HG03354 (cell line): ENCODE measurements at regions not wholly inside any gene's neighbourhood (a gene's known extent, or its start where the extent isn't known, plus 50 kb on each side); places are given as distances from the start of the nearest gene placed in this dataset.
"Not testable (repeated sequence)": the region's sequence is repeated elsewhere in the genome, so short reads cannot be mapped to it uniquely, and the experiment has no call there.

Experiments used
- ATAC-seq: cut with Tn5 transposase; IDR thresholded peaks from one replicate; pipeline ENCODE4 v1.9.1; 2021; ENCODE audit warnings: mild to moderate bottlenecking; ENCODE audit not compliant: unreplicated experiment, poor library complexity, severe bottlenecking

DNA sequence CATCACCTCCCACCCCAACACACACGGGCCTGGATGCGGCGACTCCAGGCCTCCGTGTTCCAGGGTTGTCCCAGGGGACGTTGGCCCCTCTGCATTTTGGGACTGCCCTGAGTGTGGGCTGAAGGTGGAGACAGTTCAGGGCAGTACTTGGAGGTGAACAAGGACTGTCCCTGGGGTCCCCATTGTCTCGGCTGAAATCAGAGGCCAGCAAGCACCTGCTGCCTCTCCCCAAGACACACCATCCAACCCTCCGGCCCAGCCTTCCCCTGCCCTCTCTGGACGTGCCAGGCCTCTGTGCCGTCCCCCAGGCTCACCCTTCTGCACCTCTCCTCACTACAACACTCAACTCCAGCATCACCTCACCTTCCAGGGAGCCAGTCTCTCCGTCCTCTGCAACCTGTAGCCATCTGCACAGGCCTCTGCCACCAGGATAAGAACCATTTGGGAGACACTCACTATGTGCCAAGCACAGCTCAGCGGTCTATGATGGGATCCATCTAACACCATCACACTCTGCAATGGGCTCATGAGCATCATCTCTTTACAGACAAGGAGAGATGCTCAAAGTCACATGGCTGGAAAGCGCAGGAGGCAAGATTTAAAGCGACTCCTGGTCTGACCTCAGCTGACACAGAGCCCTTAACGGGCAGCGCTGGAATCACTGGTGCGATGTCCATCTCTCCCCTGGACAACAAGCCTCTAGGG, 104.5 kb upstream of the SEC14L1 start:
- ATAC-seq = no peak

DNA sequence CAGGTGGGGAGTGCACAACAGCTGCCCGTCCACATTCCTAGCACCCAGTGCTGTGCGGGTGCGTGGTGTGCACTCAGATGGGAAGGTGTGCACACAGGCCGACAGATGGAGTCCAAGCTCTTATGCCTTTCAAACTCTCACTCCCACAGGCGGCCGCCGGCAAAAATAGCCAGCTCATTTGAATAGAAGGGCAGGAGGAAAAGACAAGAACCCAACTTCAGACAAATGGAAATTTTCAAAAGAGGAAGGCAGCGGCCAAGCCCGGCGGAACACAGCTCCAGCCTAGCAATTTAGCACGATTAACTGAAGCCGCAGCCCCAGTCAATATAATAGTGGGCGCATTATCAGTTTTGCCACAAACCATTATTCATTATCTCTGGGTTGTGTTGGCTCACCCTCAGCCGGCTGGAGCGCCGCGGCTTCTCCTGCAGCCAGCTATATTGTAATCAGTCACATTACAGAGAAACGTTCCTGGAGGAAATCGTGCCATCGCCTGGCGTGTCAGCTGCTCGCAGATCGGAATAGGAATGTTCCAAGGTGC, 103.9 kb upstream of the SEC14L1 start:
- ATAC-seq = no peak

DNA sequence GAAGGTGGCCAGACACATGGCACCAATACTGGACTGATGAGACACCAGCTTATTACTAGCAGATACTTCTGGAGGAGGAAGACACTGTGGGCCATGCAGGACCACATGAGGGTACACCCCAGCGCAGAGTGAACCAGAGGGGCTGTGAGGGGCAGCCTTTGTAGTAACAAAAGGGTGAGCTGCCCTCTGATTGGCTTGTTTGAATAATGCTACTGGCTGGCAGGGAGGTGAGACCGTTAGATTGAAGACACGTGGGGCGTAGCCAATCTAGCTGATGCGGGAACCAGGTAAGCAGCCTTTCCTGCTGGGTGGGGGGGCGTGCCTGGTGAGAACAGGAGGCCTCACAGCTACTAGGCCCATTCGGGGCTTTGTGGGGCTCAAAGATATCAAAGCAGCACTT, 102.8 kb upstream of the SEC14L1 start:
- ATAC-seq = no peak

DNA sequence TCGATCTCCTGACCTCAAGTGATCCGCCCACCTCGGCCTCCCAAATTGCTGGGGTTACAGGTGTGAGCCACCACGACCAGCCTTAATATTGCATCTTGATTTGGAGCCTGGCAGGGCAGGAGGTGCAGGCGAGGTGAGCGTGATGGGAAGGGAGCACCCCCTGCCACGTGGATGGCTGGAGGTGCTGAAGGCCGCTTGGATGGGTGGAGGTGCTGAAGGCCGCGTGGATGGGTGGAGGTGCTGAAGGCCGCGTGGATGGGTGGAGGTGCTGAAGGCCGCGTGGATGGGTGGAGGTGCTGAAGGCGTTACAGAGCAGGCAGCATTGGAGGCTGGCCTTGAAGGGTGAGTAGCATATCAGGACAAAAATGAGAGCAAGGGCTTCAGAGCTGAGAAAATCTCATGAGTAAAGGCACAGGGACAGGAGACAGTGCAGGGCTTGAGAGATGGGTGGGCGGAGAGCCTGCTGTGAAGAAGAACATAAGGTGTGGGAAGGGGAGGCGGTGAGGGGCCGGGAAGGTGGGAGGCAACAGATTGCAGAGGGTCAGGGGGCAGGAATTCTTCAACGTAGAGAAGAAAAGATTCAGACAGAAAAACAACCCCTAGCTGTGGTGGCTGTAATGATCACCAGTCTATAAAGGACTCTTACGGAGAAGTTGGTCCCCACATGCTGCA, 101.7 kb upstream of the SEC14L1 start:
- no peak for ATAC-seq

DNA sequence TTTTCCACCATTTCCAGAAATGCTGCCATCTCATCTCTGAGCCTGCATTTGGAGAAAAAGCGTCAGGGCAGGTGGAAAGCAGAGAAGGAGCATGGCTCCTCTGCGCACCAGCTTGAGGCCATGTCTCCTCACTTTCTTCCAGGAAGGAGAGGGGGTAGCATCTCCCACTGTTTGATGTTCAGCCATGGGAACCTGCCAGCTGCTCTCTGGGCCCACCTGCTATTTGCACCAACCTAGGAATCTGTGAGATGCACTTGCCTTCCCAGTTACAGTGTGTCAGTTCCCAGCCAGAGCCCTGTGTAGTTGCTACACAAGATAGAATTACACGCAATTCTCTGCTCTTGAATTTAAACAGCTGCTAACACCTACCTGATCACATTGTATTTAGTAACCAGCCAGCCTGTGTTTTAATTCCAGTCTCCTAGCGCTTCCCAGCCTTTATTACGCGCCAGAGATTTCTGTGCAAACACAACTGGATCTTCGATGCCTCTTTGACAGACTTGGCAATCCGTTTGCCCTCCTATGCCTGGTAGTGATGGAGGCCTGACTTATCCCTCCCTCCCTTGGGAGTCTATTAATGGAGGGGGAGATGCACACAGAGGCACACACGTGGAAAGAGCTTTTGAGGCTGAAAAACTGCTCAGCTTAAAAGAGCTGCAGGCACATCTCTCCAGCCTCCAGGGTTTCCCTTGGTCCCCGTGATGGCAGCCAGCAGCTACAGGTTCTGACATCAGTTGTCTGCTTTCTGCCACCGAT, 98.1 kb upstream of the SEC14L1 start:
- ATAC-seq = no peak

DNA sequence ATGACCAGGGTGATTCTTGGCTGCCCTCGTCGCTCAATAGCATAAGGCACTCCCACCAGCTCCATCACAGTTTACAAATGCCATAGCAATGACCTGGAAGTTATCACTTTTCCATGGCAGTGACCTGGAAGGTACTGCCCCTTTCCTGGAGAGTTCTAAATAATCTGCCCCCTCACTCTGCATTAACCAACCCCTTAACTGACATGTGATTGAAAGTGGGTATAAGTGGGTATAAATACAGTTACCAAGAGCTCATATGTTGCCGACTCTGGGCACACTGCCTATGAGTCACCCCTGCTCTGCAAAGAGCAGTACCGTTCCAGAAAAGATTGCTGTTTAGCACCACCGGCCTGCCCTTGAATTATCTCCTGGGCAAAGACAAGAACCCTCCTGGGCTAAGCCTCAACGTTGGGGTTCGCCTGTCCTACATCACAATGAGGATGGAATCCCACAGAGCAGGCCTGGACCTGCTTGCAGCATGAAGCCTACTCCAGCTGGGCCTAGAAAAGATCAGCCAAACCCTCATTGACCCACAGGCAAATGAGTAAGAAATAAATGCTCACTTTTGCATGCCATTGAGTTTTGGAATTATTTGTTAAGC, 95.2 kb upstream of the SEC14L1 start:
- ATAC-seq = no peak

DNA sequence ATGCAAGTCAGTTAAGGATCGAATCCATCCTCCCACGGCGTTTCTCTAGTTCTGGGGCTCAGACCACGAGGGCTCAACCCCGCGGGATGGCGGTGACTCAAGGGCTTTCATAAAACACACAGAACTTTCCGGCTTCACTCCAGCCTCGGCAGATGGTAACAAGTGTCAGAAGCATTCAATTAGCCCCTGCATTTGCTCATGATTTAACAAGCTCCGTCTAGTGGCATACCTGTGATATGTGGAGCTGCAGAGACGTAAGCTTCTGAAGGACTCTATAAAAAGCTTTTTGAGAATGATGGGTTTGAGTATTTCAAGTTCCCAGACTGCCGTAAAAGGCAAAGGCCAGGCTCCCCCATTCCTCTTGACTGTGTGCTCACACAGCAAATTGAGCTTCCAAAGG, 91.3 kb upstream of the SEC14L1 start:
- no peak for ATAC-seq

DNA sequence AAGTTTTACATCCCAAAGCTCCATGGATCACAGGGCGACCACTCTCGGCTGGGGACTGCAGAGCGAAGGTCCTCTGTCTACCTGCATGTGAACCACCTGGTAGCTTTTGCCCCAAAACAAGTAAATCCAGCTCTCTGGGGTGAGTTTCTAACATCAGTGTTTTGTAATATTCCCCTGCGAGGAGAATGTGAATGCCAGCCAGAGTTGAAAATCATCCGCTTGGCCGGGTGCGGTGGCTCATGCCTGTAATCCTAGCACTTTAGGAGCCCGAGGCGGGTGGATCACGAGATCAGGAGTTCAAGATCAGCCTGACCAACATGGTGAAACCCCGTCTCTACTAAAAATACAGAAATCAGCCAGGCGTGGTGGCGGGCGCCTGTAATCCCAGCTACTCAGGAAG, 89.9 kb upstream of the SEC14L1 start:
- not testable (repeated sequence) for ATAC-seq

DNA sequence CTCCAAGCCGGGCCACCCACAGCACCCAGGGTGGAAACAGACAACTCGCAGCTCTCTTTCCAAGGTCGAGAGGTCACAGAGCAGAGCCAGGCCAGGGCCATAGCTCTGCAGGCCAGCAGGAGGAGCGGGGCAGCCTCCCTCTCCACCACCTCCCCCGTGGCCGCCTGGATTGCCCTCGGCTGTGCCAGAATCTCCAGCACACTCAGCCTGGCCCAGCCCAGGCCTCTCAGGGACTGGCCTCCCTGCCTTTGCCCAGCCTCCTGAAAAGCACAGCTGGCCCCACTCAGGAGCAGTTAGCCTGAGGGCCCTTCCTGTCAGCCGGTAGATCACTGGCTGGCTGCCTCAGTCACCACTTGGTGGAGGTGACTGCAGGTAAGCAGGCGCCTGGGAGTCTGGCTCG, 85.8 kb upstream of the SEC14L1 start:
- ATAC-seq = no peak

DNA sequence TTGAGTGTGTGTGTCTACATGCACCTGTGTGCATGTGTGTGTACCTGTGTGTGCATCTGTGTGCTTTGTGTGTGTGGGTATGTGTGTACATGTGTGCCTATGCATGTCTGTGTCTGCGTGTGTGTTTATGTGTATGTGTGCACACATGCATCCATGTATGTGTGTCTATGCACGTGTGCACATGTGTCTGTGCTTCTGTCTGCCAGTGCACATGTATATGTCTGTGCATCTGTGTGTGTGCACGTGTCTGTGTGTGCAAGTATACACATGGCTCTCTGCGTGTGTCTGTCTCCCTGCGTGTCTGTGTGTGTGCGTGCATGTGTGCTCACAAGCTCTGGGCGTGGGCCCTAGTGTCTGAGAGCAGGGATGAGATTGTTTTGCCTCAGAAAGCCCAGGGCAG, 85.3 kb upstream of the SEC14L1 start:
- no peak for ATAC-seq

DNA sequence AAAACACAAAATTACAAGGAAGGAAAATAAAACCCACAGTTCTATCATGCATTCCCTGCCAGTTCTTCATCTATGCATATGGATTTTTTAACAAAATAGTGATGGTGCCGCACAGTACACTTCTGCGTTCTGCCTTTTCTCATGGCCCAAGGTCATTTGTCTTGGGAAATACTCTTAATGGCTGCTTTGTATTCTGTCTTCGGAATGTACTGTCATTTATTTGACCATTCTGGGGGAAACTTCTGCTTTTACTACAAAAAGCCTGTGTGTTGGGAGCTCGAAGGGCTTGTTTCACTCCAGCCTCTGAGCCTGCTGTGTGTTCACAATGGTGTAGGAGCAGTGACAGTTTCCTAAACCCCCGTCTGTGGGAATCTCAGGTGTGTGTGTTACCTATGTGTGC, 82.8 kb upstream of the SEC14L1 start:
- no peak for ATAC-seq

DNA sequence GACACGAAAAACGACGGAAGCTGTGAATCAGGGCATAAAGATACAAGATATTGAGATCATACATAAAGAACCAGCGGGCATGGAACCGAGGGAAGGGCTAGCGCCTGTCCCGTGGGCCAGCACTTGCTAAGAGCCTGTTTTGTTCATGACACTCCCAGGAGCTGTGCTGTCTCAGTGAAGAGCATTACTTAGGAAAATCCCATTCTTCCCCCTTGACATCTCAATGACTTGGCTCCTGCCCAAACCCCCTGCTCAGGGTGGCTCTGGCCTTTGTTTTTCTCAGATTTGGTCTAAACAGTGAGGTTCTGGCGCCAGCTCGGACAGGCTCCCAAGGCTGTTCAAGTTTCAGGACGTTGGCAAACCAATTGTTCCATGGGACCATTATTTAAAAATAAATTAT, 79.1 kb upstream of the SEC14L1 start:
- ATAC-seq = no peak

DNA sequence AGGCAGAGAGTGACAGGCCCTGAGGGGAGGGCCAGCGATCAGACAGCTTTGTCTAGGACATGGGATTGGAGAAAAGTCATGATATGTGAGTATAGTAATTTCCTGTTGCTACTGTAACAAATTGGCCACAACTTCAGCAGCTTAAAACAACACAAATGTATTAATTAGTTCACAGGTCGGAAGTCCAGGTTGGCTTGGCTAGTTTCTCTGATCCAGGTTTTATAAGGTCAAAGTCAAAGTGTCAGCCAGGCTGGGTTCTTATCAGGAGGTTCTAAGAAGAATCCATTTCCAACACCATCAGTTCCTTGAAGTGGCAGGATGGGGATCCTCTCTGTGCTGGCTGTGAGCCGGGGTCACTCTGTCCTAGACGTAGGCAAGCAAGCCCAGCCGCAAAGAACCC, 76.2 kb upstream of the SEC14L1 start:
- ATAC-seq = no peak

DNA sequence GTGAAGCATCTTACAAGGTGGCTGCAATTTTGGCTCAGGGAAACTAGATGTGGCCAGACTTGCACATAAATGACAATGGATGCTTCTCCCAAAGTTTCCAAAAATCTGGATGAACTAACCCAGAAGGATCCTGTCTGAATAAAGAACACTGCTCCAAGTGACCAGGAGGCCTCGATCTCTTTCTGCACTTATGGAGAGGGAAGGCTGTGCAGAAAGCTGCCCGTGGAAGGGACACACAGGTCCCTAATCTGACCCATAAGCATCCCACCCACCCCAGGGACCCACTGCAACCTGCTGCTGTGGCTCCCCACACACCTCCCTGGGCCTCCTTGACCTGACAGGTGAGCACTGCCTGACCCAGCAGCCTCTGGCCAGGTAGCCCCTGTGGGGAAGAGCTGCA, 74.6 kb upstream of the SEC14L1 start:
- no peak for ATAC-seq

DNA sequence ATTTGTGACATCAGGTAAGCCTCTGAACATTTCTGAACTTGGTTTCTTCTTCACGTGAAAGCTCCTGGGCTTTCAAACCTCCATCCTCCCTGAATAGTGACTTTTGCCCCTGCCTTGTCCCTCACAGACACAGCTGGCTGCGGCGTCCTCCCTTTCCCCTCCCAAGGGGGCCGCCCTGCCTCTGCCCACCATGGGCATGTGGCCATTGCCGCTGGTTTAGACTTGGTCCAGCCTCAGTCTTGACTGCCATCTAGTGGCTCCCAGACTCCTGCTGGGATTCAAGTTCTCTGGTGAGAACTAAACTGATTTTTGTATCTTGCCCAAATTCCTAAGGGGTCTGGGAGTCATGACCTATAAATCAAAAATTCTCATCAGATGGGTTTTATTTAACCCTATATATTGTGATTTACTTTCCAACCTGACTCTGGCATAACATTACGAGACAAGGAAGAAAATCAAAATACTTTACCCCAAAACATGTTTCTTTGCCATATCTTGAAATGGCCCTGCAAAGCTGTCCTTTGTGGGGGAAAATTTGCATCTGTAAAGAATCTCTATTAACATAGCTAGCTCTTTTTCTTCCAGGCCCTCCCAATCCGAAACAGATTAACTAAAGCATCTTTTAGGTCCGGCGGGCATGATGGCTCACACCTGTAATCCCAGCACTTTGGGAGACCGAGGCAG, 73.9 kb upstream of the SEC14L1 start:
- ATAC-seq = not testable (repeated sequence)

DNA sequence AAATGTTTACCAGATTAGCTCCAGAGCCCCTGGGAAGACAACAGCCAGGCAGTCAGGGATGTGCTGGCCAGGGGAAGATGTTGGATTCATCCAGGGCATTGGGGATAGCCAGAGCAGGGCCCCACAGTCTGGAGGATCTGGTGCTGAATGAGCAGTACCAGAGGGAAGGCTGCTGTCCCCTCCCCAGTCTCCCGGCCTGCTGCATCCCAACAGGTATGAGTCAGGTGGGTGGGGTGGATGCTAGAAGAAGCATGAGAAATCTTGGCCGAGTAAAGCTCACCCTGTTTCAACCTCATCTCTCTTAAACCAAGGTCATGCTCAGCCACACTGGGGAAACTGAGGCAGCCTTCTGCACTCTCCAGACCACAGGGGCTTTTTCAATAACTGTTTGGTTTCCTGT, 71.9 kb upstream of the SEC14L1 start:
- ATAC-seq = no peak

DNA sequence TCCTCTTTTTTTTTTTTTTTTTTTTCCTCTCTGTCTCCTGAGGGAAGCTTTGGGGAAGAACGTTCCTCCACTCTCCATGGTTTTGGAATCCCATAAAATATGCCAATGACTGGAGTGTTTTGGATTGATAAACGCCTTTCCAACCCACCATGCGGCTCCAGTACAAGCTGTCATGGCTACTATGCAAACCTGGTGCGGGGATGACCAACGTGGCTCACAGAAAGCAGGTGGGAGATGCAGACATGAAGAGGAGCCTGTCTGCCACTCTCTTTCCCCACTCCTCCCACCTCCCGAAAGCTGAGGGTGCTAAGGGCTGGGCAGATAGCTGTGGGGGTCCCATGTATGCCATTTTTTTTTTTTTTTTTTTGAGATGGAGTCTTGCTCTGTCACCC, 69.9 kb upstream of the SEC14L1 start:
- no peak for ATAC-seq

DNA sequence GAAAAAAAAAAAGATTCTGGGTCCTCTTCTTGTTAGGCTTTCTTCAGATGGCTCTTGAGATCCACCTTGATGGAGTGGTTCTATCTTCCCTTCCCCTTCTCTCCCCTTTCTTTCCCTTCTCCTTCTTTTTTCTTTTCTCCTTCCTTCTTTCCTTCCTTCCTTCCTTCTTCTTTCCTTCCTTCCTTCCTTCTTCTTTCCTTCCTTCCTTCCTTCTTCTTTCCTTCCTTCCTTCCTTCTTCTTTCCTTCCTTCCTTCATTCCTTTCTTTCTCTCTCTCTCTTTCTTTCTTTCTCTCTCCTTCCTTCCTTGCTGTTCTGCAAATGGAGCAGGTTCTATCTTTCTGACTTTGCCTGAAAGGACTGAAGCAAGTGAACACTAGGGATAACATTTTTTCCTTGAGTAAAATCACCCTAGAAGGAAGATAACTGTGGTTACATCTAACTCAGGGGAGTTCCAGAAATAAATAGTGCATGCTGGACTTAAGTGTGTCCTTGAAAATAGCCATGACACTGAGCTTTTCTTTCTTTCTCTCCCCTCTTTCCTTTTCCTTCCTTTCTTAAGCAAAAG, 68.8 kb upstream of the SEC14L1 start:
- no peak for ATAC-seq

DNA sequence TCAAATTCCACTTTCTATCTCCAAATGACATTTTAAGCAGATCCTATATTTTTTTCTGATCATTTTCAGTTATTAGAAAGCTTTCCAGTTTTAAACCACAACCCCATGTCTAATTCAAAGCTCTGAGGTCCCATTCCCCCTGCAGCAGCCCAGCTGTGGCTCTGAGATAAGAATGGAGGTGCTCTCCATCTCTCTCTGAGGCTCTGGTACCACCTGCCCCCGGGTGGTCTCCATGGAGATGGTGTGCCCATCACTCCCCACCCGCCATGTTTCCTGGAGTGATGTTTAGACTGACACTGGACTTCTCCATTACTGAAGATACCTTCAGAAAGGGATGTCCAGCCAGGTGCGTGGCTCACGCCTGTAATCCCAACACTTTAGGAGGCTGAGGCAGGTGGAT, 68.1 kb upstream of the SEC14L1 start:
- ATAC-seq = no peak

DNA sequence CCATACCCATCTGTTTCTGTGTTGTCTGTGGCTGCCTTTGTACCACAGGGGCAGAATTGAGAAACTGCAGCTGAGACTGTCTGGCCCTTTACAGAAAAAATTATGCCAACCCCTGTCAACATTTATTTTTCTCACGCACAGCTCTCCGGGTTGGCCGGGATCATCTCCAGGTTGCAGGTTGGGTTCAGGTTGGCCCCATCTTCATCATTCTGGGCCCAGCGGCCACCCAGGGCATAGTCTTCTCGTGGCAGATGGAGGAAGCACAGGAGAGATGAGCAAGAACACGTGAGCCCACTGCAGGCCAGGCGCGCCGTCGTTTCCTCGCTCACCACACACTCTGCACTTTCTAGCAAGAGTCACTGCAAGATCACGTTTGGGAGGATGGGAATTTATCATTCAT, 66.1 kb upstream of the SEC14L1 start:
- ATAC-seq = no peak
